SK-N-SH treated with all-trans-retinoic acid at 6 μM for 48 hours (cell line): ENCODE measurements at regions not wholly inside any gene's neighbourhood (a gene's known extent, or its start where the extent isn't known, plus 50 kb on each side); places are given as distances from the start of the nearest gene placed in this dataset.

Experiments
- BACH2 ChIP-seq: fragments of 250-450 bp; sonication (Bioruptor Pico); IDR thresholded peaks from 2 replicates; pipeline ENCODE4 v1.9.0; 2021; ENCODE audit warnings: mild to moderate bottlenecking, borderline replicate concordance
- ESRRG ChIP-seq: fragments of 250-450 bp; sonication (Bioruptor Pico); IDR thresholded peaks from 2 replicates; pipeline ENCODE4 v1.6.1; 2021; ENCODE audit warnings: mild to moderate bottlenecking
- PATZ1 ChIP-seq: fragments of 250-450 bp; sonication (Bioruptor Pico); IDR thresholded peaks from 2 replicates; pipeline ENCODE4 v1.8.0; 2020; ENCODE audit warnings: mild to moderate bottlenecking, moderate library complexity, borderline replicate concordance
- ZFP30 ChIP-seq: fragments of 450-650 bp; formaldehyde crosslinking; IDR thresholded peaks from 2 replicates; pipeline ENCODE4 v1.5.0; 2022; ENCODE audit warnings: mild to moderate bottlenecking, moderate library complexity

DNA sequence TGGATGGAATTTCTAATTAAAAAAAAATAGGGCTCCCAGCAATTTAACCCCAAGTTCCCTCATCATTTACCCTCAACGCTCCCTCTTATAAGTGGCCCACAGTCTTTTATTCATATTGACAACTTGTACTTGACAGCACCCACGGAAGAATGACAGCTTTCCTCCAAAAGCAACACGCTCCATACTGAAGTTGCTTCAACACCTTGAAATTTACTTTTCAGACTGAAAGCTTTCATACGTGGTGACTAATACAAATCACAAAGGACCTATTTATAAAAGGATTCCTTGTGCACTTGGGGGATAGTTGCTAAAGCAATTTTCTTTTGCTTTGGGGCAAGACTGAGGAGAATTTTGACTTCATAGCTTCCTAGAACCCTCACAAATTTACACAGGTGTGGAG, 1629.4 kb upstream of the SEL1L start:
- TF ChIP-seq PATZ1 (CRISPR knock-in tag): no peak
- TF ChIP-seq BACH2 (CRISPR knock-in tag): no peak
- no peak for TF ChIP-seq ESRRG
- no peak for TF ChIP-seq ZFP30 (CRISPR knock-in tag)
